Esophagus (tissue), 2 donors: ENCODE measurements at regions not wholly inside any gene's neighbourhood (a gene's known extent, or its start where the extent isn't known, plus 50 kb on each side); places are given as distances from the start of the nearest gene placed in this dataset.

Experiments
- H3K27ac ChIP-seq, 2 donors: one replicate each; pipeline ENCODE4 v1.5.1; 2013; ENCODE audit warnings: low read depth in 2 of 2, mild to moderate bottlenecking in 2 of 2, inconsistent platforms in 1 of 2, low read length in 1 of 2, moderate library complexity in 1 of 2
- H3K27me3 ChIP-seq, 2 donors: one replicate each; pipeline ENCODE4 v1.6.1; 2013; ENCODE audit warnings: low read length in 2 of 2, control low read depth in 1 of 2, mild to moderate bottlenecking in 1 of 2; ENCODE audit not compliant: insufficient read depth in 2 of 2, control insufficient read depth in 1 of 2
- H3K36me3 ChIP-seq, 2 donors: one replicate each; pipeline ENCODE4 v1.6.1; 2013; ENCODE audit warnings: low read length in 1 of 2; ENCODE audit not compliant: control insufficient read depth in 2 of 2, insufficient read depth in 2 of 2
- H3K4me1 ChIP-seq, 2 donors: one replicate each; pipeline ENCODE4 v1.6.1; 2013; ENCODE audit warnings: low read length in 1 of 2; ENCODE audit not compliant: control insufficient read depth in 2 of 2, insufficient read depth in 2 of 2
- H3K4me3 ChIP-seq, 2 donors: one replicate each; pipeline ENCODE4 v1.5.1; 2013; ENCODE audit warnings: low read length in 2 of 2, mild to moderate bottlenecking in 2 of 2, low read depth in 1 of 2, moderate library complexity in 1 of 2
- H3K9me3 ChIP-seq, 2 donors: one replicate each; pipeline ENCODE4 v1.6.1; 2013; ENCODE audit warnings: mild to moderate bottlenecking in 2 of 2, low read depth in 1 of 2, low read length in 1 of 2, moderate library complexity in 1 of 2; ENCODE audit not compliant: control insufficient read depth in 2 of 2, insufficient read depth in 1 of 2
- WGBS, 2 donors: extraction: QIAGEN DNeasy Blood & Tissue Kit; methylation state at CpG; one replicate each; pipeline ENCODE4 v1.1.7; 2013; 5-methylcytosine and 5-hydroxymethylcytosine counted together
- donor health status: healthy with polysubstance abuse.
- donor health status: Bipolar disorder and iron deficiency.

DNA sequence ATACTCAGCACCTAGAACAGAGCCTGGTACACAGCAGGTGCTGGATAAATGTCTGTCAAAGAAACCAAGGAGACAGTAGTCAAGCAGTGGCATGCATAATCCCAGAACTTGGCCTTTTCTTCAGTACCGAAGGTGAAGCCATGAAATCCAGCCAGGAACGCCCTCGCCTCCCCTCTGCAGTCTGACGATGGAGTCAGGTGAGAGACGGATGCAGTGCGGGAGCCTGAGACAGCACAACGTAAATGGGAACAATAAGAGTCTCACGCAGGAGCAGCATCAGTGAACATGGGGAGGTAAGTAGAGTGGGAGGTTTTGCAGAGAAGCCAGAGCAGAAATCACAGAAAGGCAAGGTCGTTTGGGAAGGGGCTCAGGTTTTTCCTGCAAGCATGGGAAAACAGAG is 389.3 kb upstream of the MYT1L start:
- Histone ChIP-seq H3K27me3 (no peaks in the 10 kb centered on the region), H3K4me3 (no peak overlapping the region), H3K4me1 (peaks cover 0 to 6% of the 10 kb centered on the region in 2 donors), H3K9me3 (peaks cover 0 to 2% of the 10 kb centered on the region in 2 donors), H3K36me3 (no peaks in the 10 kb centered on the region), H3K27ac (no peak overlapping the region)
- 56% methylated on average over 9 of the region's 9 CpGs for WGBS, 2 donors

DNA sequence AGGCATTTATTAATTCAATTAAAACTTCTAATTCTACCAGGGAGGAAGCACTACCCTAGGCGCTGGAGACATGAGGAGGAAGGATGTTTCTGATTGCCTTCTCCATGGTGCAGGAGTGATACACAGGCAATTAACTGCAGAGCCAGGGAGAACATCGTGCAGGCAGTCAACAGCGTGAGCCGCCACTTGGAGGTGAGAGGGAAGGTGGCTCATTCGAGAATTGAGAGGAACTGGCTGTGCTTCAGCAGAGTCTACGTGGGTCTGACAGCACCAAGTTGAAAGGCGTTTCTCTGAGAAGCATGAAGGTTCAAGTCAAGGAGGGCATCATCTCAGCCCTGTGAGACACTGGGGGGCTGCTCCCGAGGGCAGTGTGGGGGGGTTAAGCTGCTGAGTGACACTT is 388.7 kb upstream of the MYT1L start:
- Histone ChIP-seq H3K27ac (no peak overlapping the region), H3K36me3 (no peaks in the 10 kb centered on the region), H3K4me1 (peaks cover 0 to 6% of the 10 kb centered on the region in 2 donors), H3K4me3 (no peak overlapping the region), H3K9me3 (peaks cover 0 to 2% of the 10 kb centered on the region in 2 donors), H3K27me3 (no peaks in the 10 kb centered on the region)
- 79 to 80% methylated on average over 8 of the region's 8 CpGs for WGBS, 2 donors

DNA sequence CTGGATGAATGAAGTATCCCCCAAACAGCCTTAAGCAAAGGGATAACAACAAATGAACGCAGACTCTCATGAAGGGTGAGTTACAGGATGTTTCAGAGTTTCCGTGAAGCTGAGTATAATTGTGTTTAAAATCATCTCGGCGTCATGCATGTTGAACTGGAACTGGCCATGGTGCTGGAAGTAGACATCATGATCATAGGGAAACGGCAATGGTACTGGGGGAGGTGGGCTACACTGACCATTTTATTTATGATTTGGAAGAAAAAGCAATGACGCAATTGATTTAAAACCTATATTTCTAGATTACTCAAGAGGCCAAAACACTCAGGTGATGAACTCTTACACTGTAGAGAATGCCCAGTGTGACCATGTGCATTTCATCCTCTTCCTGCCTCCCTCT is 387.9 kb upstream of the MYT1L start:
- no peak overlapping the region for H3K4me3 ChIP-seq
- H3K27me3 ChIP-seq = no peaks in the 10 kb centered on the region
- peaks cover 0 to 6% of the 10 kb centered on the region in 2 donors for H3K4me1 ChIP-seq
- 39 to 43% methylated on average over 6 of the region's 6 CpGs for WGBS, 2 donors
- H3K36me3 ChIP-seq = no peaks in the 10 kb centered on the region
- peaks cover 0 to 2% of the 10 kb centered on the region in 2 donors for H3K9me3 ChIP-seq
- no peak overlapping the region for H3K27ac ChIP-seq

GRCh38 chr2:2717406-2717805 is 386.3 kb upstream of the MYT1L start:
- H3K4me3 ChIP-seq = no peak overlapping the region
- peaks cover 0 to 2% of the 10 kb centered on the region in 2 donors for H3K9me3 ChIP-seq
- no peak overlapping the region for H3K27ac ChIP-seq
- H3K36me3 ChIP-seq = no peaks in the 10 kb centered on the region
- peaks cover 0 to 6% of the 10 kb centered on the region in 2 donors for H3K4me1 ChIP-seq
- WGBS, 2 donors = 68% methylated on average over 7 of the region's 7 CpGs
- no peaks in the 10 kb centered on the region for H3K27me3 ChIP-seq

- Histone ChIP-seq H3K27me3 (no peaks in the 10 kb centered on the region), H3K4me1 (peaks cover 0 to 6% of the 10 kb centered on the region in 2 donors), H3K27ac (no peak overlapping the region), H3K4me3 (no peak overlapping the region), H3K36me3 (no peaks in the 10 kb centered on the region), H3K9me3 (peaks cover 0 to 2% of the 10 kb centered on the region in 2 donors)
- WGBS, 2 donors = 77 to 81% methylated on average over 11 of the region's 11 CpGs
Measured at GRCh38 chr2:2716771-2717170, 385.7 kb upstream of the MYT1L start.

DNA sequence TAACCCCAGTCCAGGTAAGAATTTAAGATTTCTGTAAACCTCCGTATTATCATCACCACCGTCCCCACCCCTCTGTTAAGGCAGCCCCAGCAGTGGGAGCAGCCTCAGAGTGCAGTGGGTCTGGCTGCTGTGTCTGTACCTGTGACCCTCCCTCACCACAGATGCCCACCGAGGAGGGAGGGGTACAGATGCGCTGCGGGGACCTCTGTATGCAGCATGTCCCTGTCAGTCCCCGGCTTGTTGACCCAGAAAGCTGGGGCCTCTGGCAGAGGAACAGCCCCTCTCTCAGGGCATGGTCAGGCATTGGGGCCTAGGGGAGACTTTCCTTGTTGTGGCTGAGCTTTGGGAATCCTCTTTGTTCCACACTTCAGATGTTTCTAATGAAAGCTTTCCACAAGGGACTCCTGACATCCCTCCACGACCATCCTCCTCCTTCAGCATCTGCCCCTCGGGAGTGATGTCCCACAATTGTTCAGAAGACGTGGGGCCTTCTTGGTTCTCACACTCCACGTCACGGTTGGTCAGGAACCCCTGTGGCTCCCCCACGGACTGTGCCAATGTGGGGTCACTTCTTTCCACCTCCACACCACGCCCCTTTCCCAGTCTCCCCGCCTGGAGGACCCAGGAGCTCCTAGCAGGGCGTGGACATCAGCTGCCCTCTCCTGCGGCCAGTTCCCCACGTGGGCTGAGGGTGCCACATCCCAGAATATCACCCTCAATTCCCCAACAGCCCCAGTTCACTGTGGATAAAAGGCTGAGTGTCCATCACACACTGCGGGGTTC is 384.2 kb upstream of the MYT1L start:
- 73 to 81% methylated on average over 18 of the region's 18 CpGs for WGBS, 2 donors
- Histone ChIP-seq H3K9me3 (peaks cover 0 to 2% of the 10 kb centered on the region in 2 donors), H3K36me3 (no peaks in the 10 kb centered on the region), H3K4me1 (peaks cover 0 to 3% of the 10 kb centered on the region in 2 donors), H3K27ac (no peak overlapping the region), H3K27me3 (no peaks in the 10 kb centered on the region), H3K4me3 (no peak overlapping the region)

GRCh38 chr2:2714408-2714807 is 383.3 kb upstream of the MYT1L start:
- Histone ChIP-seq H3K36me3 (no peaks in the 10 kb centered on the region), H3K27me3 (no peaks in the 10 kb centered on the region), H3K27ac (no peak overlapping the region), H3K9me3 (no peaks in the 10 kb centered on the region), H3K4me3 (no peak overlapping the region), H3K4me1 (no peaks in the 10 kb centered on the region)
- 84 to 85% methylated on average over 7 of the region's 7 CpGs for WGBS, 2 donors

DNA sequence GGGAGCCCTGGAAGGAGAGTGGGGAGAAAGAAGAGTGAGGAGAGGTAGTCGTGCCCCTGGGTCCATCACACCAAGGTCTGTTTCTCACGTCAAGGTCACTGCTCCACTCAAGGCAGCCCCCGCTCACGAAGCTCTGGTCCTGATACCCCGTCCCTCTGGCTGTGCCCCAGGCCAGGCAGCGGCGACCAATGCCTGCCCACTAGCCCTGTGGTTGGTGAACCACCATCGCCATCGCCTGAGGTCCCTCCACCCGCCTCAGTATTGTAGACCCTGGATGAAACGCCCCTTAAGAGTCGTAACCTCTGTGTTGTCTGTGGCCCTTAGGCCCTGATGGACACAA is 378.3 kb upstream of the MYT1L start:
- no peaks in the 10 kb centered on the region for H3K4me1 ChIP-seq
- H3K4me3 ChIP-seq = no peak overlapping the region
- H3K27ac ChIP-seq = no peak overlapping the region
- no peaks in the 10 kb centered on the region for H3K36me3 ChIP-seq
- no peaks in the 10 kb centered on the region for H3K27me3 ChIP-seq
- WGBS, 2 donors = 83 to 88% methylated on average over 12 of the region's 12 CpGs
- no peaks in the 10 kb centered on the region for H3K9me3 ChIP-seq

GRCh38 chr2:2708575-2709430 is 377.7 kb upstream of the MYT1L start:
- H3K27ac ChIP-seq = no peak overlapping the region
- H3K4me3 ChIP-seq = no peak overlapping the region
- H3K9me3 ChIP-seq = no peaks in the 10 kb centered on the region
- H3K36me3 ChIP-seq = no peaks in the 10 kb centered on the region
- H3K27me3 ChIP-seq = no peaks in the 10 kb centered on the region
- H3K4me1 ChIP-seq = no peaks in the 10 kb centered on the region
- WGBS, 2 donors = 82 to 83% methylated on average over 37 of the region's 37 CpGs
